Neural cell (in vitro differentiated cells): ENCODE measurements at regions not wholly inside any gene's neighbourhood (a gene's known extent, or its start where the extent isn't known, plus 50 kb on each side); places are given as distances from the start of the nearest gene placed in this dataset.

Experiments used
- H2AFZ ChIP-seq: fragments of 200-600, 300-800 bp; sonication (generic), shearing (Covaris generic); 2 replicates; pipeline ENCODE4 v1.6.0; 2014; ENCODE audit warnings: low read depth, mild to moderate bottlenecking, antibody characterized with exemption, low read length, moderate library complexity
- H3F3A ChIP-seq: fragments of 200-600 bp; shearing (Covaris generic); 2 replicates; pipeline ENCODE4 v1.6.1; 2016; ENCODE audit warnings: mild to moderate bottlenecking, moderate library complexity, mixed read lengths, antibody characterized with exemption, low read length; ENCODE audit not compliant: insufficient read depth, poor library complexity, severe bottlenecking
- H3K27ac ChIP-seq: fragments of 200-600, 300-800 bp; sonication (generic), shearing (Covaris generic); 2 replicates; pipeline ENCODE4 v1.5.1; 2014; ENCODE audit warnings: mild to moderate bottlenecking, low read length, moderate library complexity
- H3K27me3 ChIP-seq: fragments of 300-800, 200-600 bp; sonication (generic), shearing (Covaris generic); 2 replicates; pipeline ENCODE4 v1.6.0; 2014; ENCODE audit warnings: mild to moderate bottlenecking, low read depth, low read length, moderate library complexity; ENCODE audit not compliant: insufficient read depth
- H3K36me3 ChIP-seq: fragments of 300-800, 200-600 bp; sonication (generic), shearing (Covaris generic); 2 replicates; pipeline ENCODE4 v1.5.1; 2014; ENCODE audit warnings: mild to moderate bottlenecking, antibody characterized with exemption, low read length, moderate library complexity; ENCODE audit not compliant: insufficient read depth
- H3K4me2 ChIP-seq: fragments of 300-800, 200-600 bp; sonication (generic), shearing (Covaris generic); 2 replicates; pipeline ENCODE4 v1.6.0; 2014; ENCODE audit warnings: mild to moderate bottlenecking, low read length
- H3K4me3 ChIP-seq: fragments of 300-800, 200-600 bp; sonication (generic), shearing (Covaris generic); 2 replicates; pipeline ENCODE4 v1.5.1; 2014; ENCODE audit warnings: mild to moderate bottlenecking, low read length, moderate library complexity
- H3K79me2 ChIP-seq: fragments of 200-600 bp; shearing (Covaris generic); replicated peaks from 2 replicates; pipeline ENCODE4 v1.6.0; 2014; ENCODE audit warnings: mild to moderate bottlenecking, low read length, moderate library complexity; ENCODE audit not compliant: insufficient read depth
- H3K9ac ChIP-seq: fragments of 300-800, 200-600 bp; sonication (generic), shearing (Covaris generic); 2 replicates; pipeline ENCODE4 v1.6.1; 2016; ENCODE audit warnings: mild to moderate bottlenecking, low read length, mixed read lengths
- H3K9me2 ChIP-seq: fragments of 200-600 bp; shearing (Covaris generic); 2 replicates; pipeline ENCODE4 v1.6.1; 2016; ENCODE audit warnings: mild to moderate bottlenecking, low read length, mixed read lengths; ENCODE audit not compliant: insufficient read depth
- H3K9me3 ChIP-seq: fragments of 200-600, 300-800 bp; sonication (generic), shearing (Covaris generic); 2 replicates; pipeline ENCODE4 v1.6.1; 2016; ENCODE audit warnings: mild to moderate bottlenecking, mixed run types, low read length, moderate library complexity, mixed read lengths
- H4K20me1 ChIP-seq: fragments of 200-600 bp; shearing (Covaris generic); 2 replicates; pipeline ENCODE4 v1.6.1; 2016; ENCODE audit warnings: mild to moderate bottlenecking, mixed run types; ENCODE audit not compliant: insufficient read depth
- CTCF ChIP-seq: fragments of 450-650 bp; IDR thresholded peaks from 2 replicates; pipeline ENCODE4 v1.5.1; 2014; ENCODE audit warnings: antibody characterized with exemption, mild to moderate bottlenecking, moderate library complexity; ENCODE audit not compliant: poor library complexity, severe bottlenecking
- EP300 ChIP-seq: fragments of 450-650 bp; conservative IDR thresholded peaks from 2 replicates; pipeline ENCODE4 v1.6.1; 2014; ENCODE audit warnings: antibody characterized with exemption, mild to moderate bottlenecking, moderate library complexity; ENCODE audit not compliant: poor library complexity, severe bottlenecking
- EZH2 ChIP-seq: fragments of 200-600, 300-800 bp; shearing (Covaris generic), sonication (generic); IDR thresholded peaks from 2 replicates; pipeline ENCODE4 v1.6.1; 2014; ENCODE audit warnings: antibody characterized with exemption, low read length, borderline replicate concordance, mild to moderate bottlenecking; ENCODE audit not compliant: insufficient read depth, poor library complexity, severe bottlenecking
- MXI1 ChIP-seq: fragments of 450-650 bp; conservative IDR thresholded peaks from 2 replicates; pipeline ENCODE4 v1.6.1; 2014; ENCODE audit warnings: antibody characterized with exemption, mild to moderate bottlenecking; ENCODE audit not compliant: poor library complexity, severe bottlenecking
- POLR2AphosphoS5 ChIP-seq: IDR thresholded peaks from 2 replicates; pipeline ENCODE4 v1.6.1; 2012
- RAD21 ChIP-seq: fragments of 450-650 bp; conservative IDR thresholded peaks from 2 replicates; pipeline ENCODE4 v1.6.1; 2014; ENCODE audit warnings: antibody characterized with exemption, mild to moderate bottlenecking, moderate library complexity
- REST ChIP-seq: IDR thresholded peaks from 2 replicates; pipeline ENCODE4 v1.6.1; 2012; ENCODE audit warnings: borderline replicate concordance
- SMC3 ChIP-seq: fragments of 450-650 bp; conservative IDR thresholded peaks from 2 replicates; pipeline ENCODE4 v1.6.1; 2014; ENCODE audit warnings: antibody characterized with exemption, mild to moderate bottlenecking, moderate library complexity; ENCODE audit not compliant: poor library complexity
- TAF1 ChIP-seq: IDR thresholded peaks from 2 replicates; pipeline ENCODE4 v1.6.1; 2012; ENCODE audit warnings: low read depth

- Histone ChIP-seq H3K9me3 (no peaks in the 10 kb centered on the region), H4K20me1 (no peaks in the 10 kb centered on the region), H3K36me3 (no peaks in the 10 kb centered on the region), H3K79me2 (no peaks in the 10 kb centered on the region), H3F3A (no peaks in the 10 kb centered on the region), H3K9me2 (no peaks in the 10 kb centered on the region), H3K4me3 (no peak overlapping the region), H3K27me3 (no peaks in the 10 kb centered on the region), H2AFZ (no peak overlapping the region), H3K27ac (peak overlapping the region; percentile 20), H3K4me2 (no peak overlapping the region), H3K9ac (no peak overlapping the region)
- TF ChIP-seq TAF1, result no peak
- no peak for TF ChIP-seq MXI1
Observed at GRCh38 chr12:94033101-94033500, 115.3 kb upstream of the PLXNC1 start.

- no peaks in the 10 kb centered on the region for H3K9me3 ChIP-seq
- H3K4me2 ChIP-seq, result no peak overlapping the region
- no peaks in the 10 kb centered on the region for H3K36me3 ChIP-seq
- no peaks in the 10 kb centered on the region for H3F3A ChIP-seq
- TF ChIP-seq TAF1 (no peak), EZH2 (no peak), MXI1 (no peak), POLR2AphosphoS5 (no peak), CTCF (no peak), SMC3 (no peak)
- H3K9me2 ChIP-seq, result no peaks in the 10 kb centered on the region
- H2AFZ ChIP-seq, result no peak overlapping the region
- no peaks in the 10 kb centered on the region for H4K20me1 ChIP-seq
- H3K27ac ChIP-seq, result peak overlapping the region; percentile 7
- no peaks in the 10 kb centered on the region for H3K79me2 ChIP-seq
- H3K4me3 ChIP-seq, result no peak overlapping the region
- H3K27me3 ChIP-seq, result no peaks in the 10 kb centered on the region
- H3K9ac ChIP-seq, result no peak overlapping the region
Observed at GRCh38 chr12:94033784-94034183, 114.6 kb upstream of the PLXNC1 start.

- Histone ChIP-seq H4K20me1 (no peaks in the 10 kb centered on the region), H3K27me3 (no peaks in the 10 kb centered on the region), H3K27ac (no peak overlapping the region), H3K4me3 (no peak overlapping the region), H3K9me2 (no peaks in the 10 kb centered on the region), H3K4me2 (no peak overlapping the region), H3F3A (no peaks in the 10 kb centered on the region), H2AFZ (no peak overlapping the region), H3K9me3 (no peaks in the 10 kb centered on the region), H3K36me3 (no peaks in the 10 kb centered on the region), H3K9ac (no peak overlapping the region), H3K79me2 (no peaks in the 10 kb centered on the region)
- TF ChIP-seq RAD21, result no peak
- TF ChIP-seq POLR2AphosphoS5, result no peak
- TF ChIP-seq EZH2, result no peak
Observed at GRCh38 chr12:94037444-94037843, 110.9 kb upstream of the PLXNC1 start.

GRCh38 chr12:94038605-94039004, 109.8 kb upstream of the PLXNC1 start:
- Histone ChIP-seq H3K36me3 (no peaks in the 10 kb centered on the region), H3F3A (no peaks in the 10 kb centered on the region), H3K4me3 (no peak overlapping the region), H3K4me2 (no peak overlapping the region), H4K20me1 (no peaks in the 10 kb centered on the region), H3K79me2 (no peaks in the 10 kb centered on the region), H3K9me3 (no peaks in the 10 kb centered on the region), H3K9me2 (no peaks in the 10 kb centered on the region), H3K27me3 (no peaks in the 10 kb centered on the region), H3K27ac (no peak overlapping the region), H2AFZ (no peak overlapping the region), H3K9ac (no peak overlapping the region)
- no peak for TF ChIP-seq CTCF
- no peak for TF ChIP-seq EZH2
- no peak for TF ChIP-seq EP300
- no peak for TF ChIP-seq SMC3
- TF ChIP-seq REST, result no peak
- no peak for TF ChIP-seq TAF1
- TF ChIP-seq RAD21, result no peak
- TF ChIP-seq POLR2AphosphoS5, result no peak
- TF ChIP-seq MXI1, result no peak
